ENCODE measurements at regions not wholly inside any gene's neighbourhood (a gene's known extent, or its start where the extent isn't known, plus 50 kb on each side); places are given as distances from the start of the nearest gene placed in this dataset.

DNA sequence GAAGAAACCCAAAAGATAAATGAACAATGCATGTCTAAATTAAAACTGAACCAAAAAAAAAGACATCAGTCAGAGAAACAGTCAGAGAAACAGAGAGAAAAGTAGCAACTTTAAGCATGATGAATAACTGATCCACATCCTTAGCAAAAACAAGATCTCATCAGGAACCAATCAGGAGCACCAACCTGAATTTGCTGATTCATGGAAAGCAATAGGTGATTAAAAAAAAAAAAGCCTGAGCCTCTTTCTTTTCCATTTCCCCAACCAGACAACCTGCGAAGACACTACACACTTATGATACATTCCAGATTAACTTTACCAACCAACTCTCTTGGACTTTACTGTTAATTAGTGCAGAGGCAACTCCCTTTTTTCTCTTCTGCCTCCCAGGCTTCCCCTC, 112.7 kb upstream of the TAS2R1 start:
- BruUV-seq (replicated peaks): no TSS peak
- H3K9ac ChIP-seq (ENCODE audit: low read length): no peak overlapping the region
- TF ChIP-seq FOSL1 (IDR thresholded peaks at IDR 0.05; ENCODE audit: low read depth): no peak
- no peak for TF ChIP-seq ZNF274 (IDR thresholded peaks at IDR 0.05; ENCODE audit: low read depth, low read length)
- TF ChIP-seq, protein P1, sequence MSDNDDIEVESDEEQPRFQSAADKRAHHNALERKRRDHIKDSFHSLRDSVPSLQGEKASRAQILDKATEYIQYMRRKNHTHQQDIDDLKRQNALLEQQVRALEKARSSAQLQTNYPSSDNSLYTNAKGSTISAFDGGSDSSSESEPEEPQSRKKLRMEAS (IDR thresholded peaks at IDR 0.05): no peak
- TF ChIP-seq RAD21 (IDR thresholded peaks at IDR 0.05; ENCODE audit: low read depth): no peak
- no peak for TF ChIP-seq EGR1 (IDR thresholded peaks at IDR 0.05; ENCODE audit: low read depth)
- TF ChIP-seq, protein P2, sequence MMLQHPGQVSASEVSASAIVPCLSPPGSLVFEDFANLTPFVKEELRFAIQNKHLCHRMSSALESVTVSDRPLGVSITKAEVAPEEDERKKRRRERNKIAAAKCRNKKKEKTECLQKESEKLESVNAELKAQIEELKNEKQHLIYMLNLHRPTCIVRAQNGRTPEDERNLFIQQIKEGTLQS (IDR thresholded peaks at IDR 0.05): no peak
- no peak for TF ChIP-seq EZH2phosphoT487 (IDR thresholded peaks at IDR 0.05; ENCODE audit: borderline replicate concordance)
- no peak for TF ChIP-seq ZFX (IDR thresholded peaks at IDR 0.05)
- TF ChIP-seq, protein P3, sequence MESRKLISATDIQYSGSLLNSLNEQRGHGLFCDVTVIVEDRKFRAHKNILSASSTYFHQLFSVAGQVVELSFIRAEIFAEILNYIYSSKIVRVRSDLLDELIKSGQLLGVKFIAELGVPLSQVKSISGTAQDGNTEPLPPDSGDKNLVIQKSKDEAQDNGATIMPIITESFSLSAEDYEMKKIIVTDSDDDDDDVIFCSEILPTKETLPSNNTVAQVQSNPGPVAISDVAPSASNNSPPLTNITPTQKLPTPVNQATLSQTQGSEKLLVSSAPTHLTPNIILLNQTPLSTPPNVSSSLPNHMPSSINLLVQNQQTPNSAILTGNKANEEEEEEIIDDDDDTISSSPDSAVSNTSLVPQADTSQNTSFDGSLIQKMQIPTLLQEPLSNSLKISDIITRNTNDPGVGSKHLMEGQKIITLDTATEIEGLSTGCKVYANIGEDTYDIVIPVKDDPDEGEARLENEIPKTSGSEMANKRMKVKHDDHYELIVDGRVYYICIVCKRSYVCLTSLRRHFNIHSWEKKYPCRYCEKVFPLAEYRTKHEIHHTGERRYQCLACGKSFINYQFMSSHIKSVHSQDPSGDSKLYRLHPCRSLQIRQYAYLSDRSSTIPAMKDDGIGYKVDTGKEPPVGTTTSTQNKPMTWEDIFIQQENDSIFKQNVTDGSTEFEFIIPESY (IDR thresholded peaks at IDR 0.05; ENCODE audit: extremely low read depth, insufficient replicate concordance, low read length): no peak
- TF ChIP-seq JUND (IDR thresholded peaks at IDR 0.05): no peak
- no peak for TF ChIP-seq EZH2 (IDR thresholded peaks at IDR 0.05)
- TF ChIP-seq SRF (IDR thresholded peaks at IDR 0.05; ENCODE audit: low read depth): no peak
- TF ChIP-seq SP1 (IDR thresholded peaks at IDR 0.05; ENCODE audit: low read depth): no peak
- no peak for DNase-seq (ENCODE audit: low read depth, low spot score)
- no peaks in the 10 kb centered on the region for H3K9me2 ChIP-seq (ENCODE audit: insufficient read depth)
- H3K4me3 ChIP-seq (replicated peaks in 1 of 2; ENCODE audit: low read depth in 1 of 2, low read length in 2 of 2): no peak overlapping the region
- CTCF ChIA-PET: no interaction called here
- POLR2A ChIA-PET: no interaction called here
- H3K79me2 ChIP-seq (ENCODE audit: insufficient read depth, low read length): no peaks in the 10 kb centered on the region
- no peaks in the 10 kb centered on the region for H3K9me3 ChIP-seq (ENCODE audit: control insufficient read depth in 1 of 2, insufficient read depth in 1 of 2, low read depth in 1 of 2, low read length in 2 of 2)
- H3K27me3 ChIP-seq (ENCODE audit: insufficient read depth, low read length): no peaks in the 10 kb centered on the region
- no peak overlapping the region for H3K27ac ChIP-seq (ENCODE audit: low read depth, low read length)
- RAD21 ChIA-PET (ENCODE audit: low non-redundant PET in 1 of 2, low total read pairs in 2 of 2, uncharacterized antibody in 2 of 2, unreplicated experiment in 2 of 2): no interaction called here
- no peaks in the 10 kb centered on the region for H4K20me1 ChIP-seq (ENCODE audit: insufficient read depth)
- no peaks in the 10 kb centered on the region for H3K4me1 ChIP-seq (ENCODE audit: control insufficient read depth in 1 of 2, insufficient read depth in 2 of 2, low read length in 2 of 2)
- intact Hi-C loops (cut with micrococcal nuclease): no loop called here
- H3K36me3 ChIP-seq (ENCODE audit: control insufficient read depth in 1 of 2, insufficient read depth in 2 of 2, low read length in 2 of 2): no peaks in the 10 kb centered on the region
- ATAC-seq: no peak
- H3K4me2 ChIP-seq (ENCODE audit: low read length): no peak overlapping the region
- no peak overlapping the region for H2AFZ ChIP-seq (ENCODE audit: low read depth, low read length, poor library complexity, severe bottlenecking)
